Stimulated activated CD4-positive, alpha-beta T cell treated with anti-CD3 and anti-CD28 coated beads, Interleukin-15, amount 100 ng/mL, for 24 hours (primary cell): ENCODE measurements at regions not wholly inside any gene's neighbourhood (a gene's known extent, or its start where the extent isn't known, plus 50 kb on each side); places are given as distances from the start of the nearest gene placed in this dataset.
"Not testable (repeated sequence)": the region's sequence is repeated elsewhere in the genome, so short reads cannot be mapped to it uniquely, and the experiment has no call there.

Experiments
- DNase-seq: peaks from one replicate; pipeline ENCODE4 v3.0.0-alpha.2; 2020

GRCh38 chr7:119914119-119914518 is 358.9 kb upstream of the KCND2 start:
- DNase-seq, result not testable (repeated sequence)

GRCh38 chr7:119916501-119916900 is 356.5 kb upstream of the KCND2 start:
- no peak for DNase-seq

GRCh38 chr7:119918185-119918584 is 354.8 kb upstream of the KCND2 start:
- DNase-seq, result no peak

- no peak for DNase-seq
Measured at GRCh38 chr7:119919986-119920385, 353.0 kb upstream of the KCND2 start.

- DNase-seq, result no peak
Measured at GRCh38 chr7:119925581-119926289, 347.2 kb upstream of the KCND2 start.

GRCh38 chr7:119929891-119930290 is 343.1 kb upstream of the KCND2 start:
- DNase-seq, result no peak

GRCh38 chr7:119931230-119931824 is 341.6 kb upstream of the KCND2 start:
- no peak for DNase-seq

- no peak for DNase-seq
Measured at GRCh38 chr7:119935418-119936025, 337.5 kb upstream of the KCND2 start.

GRCh38 chr7:119936836-119937235 is 336.1 kb upstream of the KCND2 start:
- no peak for DNase-seq

- no peak for DNase-seq
Measured at GRCh38 chr7:119937745-119938144, 335.2 kb upstream of the KCND2 start.

GRCh38 chr7:119943942-119944600 is 328.9 kb upstream of the KCND2 start:
- no peak for DNase-seq

GRCh38 chr7:119944601-119944972 is 328.4 kb upstream of the KCND2 start:
- DNase-seq, result no peak

- DNase-seq, result no peak
Measured at GRCh38 chr7:119945822-119946221, 327.2 kb upstream of the KCND2 start.

GRCh38 chr7:119949053-119949452 is 323.9 kb upstream of the KCND2 start:
- no peak for DNase-seq

- DNase-seq, result not testable (repeated sequence)
Measured at GRCh38 chr7:119950390-119951041, 322.5 kb upstream of the KCND2 start.

GRCh38 chr7:119951614-119952013 is 321.4 kb upstream of the KCND2 start:
- DNase-seq, result not testable (repeated sequence)

GRCh38 chr7:119957335-119957734 is 315.6 kb upstream of the KCND2 start:
- no peak for DNase-seq

GRCh38 chr7:119959811-119960210 is 313.2 kb upstream of the KCND2 start:
- DNase-seq, result no peak

GRCh38 chr7:119963654-119964053 is 309.3 kb upstream of the KCND2 start:
- no peak for DNase-seq

- DNase-seq, result no peak
Measured at GRCh38 chr7:119964065-119964464, 308.9 kb upstream of the KCND2 start.

GRCh38 chr7:119964788-119965542 is 308.0 kb upstream of the KCND2 start:
- no peak for DNase-seq

GRCh38 chr7:119967221-119967620 is 305.8 kb upstream of the KCND2 start:
- DNase-seq, result no peak

GRCh38 chr7:119968411-119968810 is 304.6 kb upstream of the KCND2 start:
- not testable (repeated sequence) for DNase-seq
